Erythroblast (primary cell): ENCODE measurements at regions not wholly inside any gene's neighbourhood (a gene's known extent, or its start where the extent isn't known, plus 50 kb on each side); places are given as distances from the start of the nearest gene placed in this dataset.

Source experiments
- GATA1 ChIP-seq: IDR thresholded peaks from 2 replicates; pipeline ENCODE4 v1.6.1; 2011; ENCODE audit warnings: low read depth, mild to moderate bottlenecking, control low read depth, low read length, moderate library complexity
- POLR2A ChIP-seq: IDR thresholded peaks from 2 replicates; pipeline ENCODE4 v1.6.1; 2011; ENCODE audit warnings: mild to moderate bottlenecking, low read length

GRCh38 chr2:144996225-144996795 lies 476.4 kb upstream of the ZEB2 start:
- TF ChIP-seq POLR2A, result no peak
- TF ChIP-seq GATA1, result no peak
